ENCODE measurements at regions not wholly inside any gene's neighbourhood (a gene's known extent, or its start where the extent isn't known, plus 50 kb on each side); places are given as distances from the start of the nearest gene placed in this dataset.
"Not testable (repeated sequence)": the region's sequence is repeated elsewhere in the genome, so short reads cannot be mapped to it uniquely, and the experiment has no call there.

DNA sequence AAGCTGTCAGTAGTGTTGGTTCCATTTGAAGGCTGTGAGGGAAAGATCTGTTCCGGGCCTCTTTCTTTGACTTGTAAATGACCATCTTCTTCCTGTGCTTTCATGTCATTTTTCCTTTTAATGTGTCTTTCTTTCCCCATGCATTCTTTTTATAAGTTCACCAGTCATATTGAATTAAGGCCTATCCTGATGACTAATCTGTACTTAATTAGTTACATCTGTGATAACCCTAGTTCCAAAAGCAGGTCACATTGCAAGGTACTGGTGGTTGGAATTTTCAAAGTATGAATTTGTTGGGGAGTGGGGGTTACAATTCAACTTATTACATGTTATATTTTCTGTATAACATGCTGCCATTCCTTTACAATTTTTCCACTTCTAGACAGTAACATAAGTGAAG, 1642.1 kb upstream of the FLRT2 start:
- no peak for DNase-seq

DNA sequence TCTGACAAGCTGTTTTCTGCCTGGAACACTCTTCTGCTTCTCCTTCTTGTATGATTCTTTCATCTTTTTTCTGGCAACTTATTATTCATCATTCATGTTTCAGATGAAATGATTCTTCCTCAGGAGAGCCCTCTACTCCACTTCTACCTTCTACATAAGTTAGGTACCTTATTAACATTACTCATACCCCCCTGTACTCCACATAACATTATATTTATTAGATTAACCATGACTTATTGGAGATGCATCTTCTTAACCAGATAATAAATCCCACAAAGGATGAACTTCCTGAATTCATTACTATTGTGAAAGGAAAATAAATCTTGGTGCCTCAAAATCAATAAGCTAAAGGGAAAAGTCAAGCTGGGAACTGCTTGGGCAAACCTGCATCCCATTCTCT, 1636.5 kb upstream of the FLRT2 start:
- no peak for DNase-seq

DNA sequence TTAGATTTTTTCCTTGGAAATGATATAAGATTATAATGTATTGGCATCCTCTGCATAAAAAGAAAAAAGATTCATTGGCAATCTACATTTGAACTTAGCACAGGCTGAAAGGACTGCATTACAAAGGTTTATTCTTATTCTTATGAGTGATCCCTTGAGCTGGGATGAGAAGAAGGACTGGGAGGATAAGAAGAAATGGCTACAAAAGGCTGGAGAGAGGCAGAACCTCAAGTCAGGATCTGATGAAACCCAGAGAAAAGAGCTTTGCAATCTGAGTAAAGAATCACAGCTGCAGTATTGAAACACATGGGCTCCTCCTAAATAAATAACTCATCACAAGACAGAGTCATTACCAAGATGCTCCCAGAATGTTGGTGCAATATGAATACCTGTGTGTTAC, 1635.4 kb upstream of the FLRT2 start:
- DNase-seq: no peak

DNA sequence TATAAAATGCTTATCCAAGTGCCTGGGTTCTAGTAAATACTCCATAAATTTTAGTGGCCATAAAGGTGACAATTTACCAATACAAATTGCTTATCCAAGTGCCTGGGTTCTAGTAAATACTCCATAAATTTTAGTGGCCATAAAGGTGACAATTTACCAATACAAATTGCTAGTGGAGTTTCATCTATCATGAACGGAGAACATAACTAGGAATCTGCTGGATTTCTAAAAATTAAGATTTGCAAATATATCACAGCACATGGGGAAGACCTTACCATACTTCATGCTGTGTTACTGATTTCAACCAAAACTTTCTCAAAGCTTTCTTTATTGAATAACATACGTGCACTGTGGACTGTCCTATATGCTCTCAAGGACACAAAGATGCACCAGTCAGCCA, 1631.4 kb upstream of the FLRT2 start:
- DNase-seq: not testable (repeated sequence)

DNA sequence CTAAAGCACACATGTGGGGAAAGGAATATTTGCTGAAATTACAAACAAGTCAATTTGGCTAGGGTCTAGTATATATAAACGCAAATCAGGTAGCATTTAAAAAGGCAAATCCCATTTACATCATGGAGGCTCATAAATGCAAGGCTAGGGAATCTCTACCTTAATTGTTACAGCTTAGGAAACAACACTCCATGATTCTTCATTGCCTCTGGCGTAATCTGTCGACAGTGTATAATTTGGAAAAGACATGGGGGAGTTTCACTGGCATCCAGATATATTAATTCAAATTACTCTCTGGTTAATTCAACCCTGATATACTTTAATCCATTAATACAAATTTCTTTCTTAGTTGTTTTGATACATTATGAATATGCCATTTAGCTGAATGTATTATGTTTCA, 1630.2 kb upstream of the FLRT2 start:
- DNase-seq: no peak

DNA sequence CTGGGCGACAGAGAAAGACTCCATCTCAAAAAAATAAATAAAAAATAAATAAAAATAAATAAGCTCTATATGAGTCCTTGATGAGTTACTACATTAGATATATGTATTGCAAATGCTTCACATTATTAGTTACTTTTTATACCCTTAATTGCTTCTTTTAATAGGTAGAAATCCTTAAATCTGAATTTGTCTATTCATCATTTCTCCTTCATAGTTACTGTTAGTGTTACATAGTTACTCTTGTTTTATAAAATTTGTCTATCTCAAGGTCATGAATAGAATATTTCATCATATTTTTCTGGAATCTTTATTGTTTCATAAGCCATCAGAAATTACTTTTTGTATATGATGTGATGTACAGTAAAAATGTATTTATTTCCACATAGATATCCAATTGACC, 1624.8 kb upstream of the FLRT2 start:
- no peak for DNase-seq

DNA sequence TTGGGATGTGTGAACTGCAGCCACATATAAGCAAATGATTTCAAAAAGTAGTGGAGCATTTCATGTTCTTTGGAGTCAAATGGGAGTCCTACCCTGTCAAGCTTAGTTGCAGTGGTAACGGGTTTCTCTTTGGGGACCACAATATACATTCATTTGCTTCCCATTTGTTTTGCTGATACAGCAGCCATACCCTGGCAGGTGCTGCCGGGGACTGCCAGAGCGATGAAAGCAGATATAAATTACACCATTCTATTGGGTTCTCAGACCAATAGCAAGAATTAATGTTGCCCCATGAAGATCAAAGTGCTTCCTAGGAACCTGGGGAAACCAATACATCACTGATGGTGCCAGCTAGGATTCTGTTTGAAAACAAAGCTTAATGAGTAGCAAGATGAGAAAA, 1621.5 kb upstream of the FLRT2 start:
- no peak for DNase-seq

DNA sequence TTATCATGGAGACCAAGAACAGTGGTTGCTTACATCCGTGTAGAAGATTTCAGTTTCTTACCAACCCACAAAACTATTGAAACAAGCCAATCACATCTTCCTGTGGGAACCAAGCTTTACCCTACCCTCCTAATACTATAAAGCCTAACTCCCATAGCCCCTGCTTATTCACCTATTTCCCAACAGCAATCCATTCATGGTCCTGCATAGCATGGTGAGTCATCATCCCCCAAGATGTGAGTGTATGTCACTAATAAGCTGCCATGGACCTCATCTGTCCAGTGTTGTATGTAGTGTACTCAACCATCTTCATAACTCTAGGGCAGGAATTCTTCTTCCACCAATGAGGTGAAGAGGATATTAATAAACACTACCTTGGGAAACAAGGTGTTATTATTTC, 1620.4 kb upstream of the FLRT2 start:
- no peak for DNase-seq

DNA sequence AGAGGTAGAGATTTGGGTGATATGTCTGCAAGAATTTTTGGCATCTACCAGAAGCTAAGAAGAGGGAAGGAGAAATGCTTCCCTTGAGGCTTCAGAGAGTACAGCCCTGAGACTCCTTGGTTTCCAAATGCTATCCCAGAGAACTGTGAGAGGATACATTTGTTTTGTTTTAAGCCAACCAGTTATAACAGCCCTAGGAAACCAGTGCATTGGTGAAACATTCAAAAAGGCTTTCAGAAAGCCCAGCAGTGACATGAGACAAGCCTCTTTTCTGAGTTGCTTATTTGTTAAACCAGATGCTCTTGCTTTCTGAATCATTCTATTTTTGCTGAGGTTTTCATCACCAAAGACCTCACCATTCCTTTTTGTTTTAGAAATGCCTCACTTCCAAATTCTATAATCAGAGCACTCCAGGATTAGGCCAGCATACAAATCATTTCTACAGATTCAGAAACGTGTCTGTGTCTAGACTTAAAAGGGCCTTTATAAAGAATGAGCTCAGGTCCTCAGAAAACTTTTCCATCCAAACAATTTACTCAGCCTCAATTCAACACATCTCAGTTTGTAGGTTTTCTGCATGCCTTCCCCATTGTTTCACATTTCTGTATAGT, 1617.8 kb upstream of the FLRT2 start:
- DNase-seq: no peak

DNA sequence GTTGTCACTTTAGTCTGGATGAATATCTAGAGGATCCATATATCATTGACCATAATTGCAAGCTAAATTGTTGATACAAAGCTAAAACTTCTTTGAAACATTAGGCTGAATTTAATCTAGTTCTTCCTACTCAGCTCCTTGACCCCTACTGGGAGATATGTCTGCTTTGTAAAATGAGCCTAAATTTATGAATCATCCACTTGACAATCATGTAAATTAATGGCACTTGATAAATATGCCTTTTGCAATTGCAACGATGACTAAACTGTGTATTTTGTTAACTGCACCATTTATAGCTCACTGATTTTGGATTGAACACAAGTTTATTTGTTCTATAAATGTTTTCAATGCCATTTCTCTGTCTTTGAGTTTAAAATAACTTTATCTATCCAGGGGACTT, 1616.5 kb upstream of the FLRT2 start:
- no peak for DNase-seq

DNA sequence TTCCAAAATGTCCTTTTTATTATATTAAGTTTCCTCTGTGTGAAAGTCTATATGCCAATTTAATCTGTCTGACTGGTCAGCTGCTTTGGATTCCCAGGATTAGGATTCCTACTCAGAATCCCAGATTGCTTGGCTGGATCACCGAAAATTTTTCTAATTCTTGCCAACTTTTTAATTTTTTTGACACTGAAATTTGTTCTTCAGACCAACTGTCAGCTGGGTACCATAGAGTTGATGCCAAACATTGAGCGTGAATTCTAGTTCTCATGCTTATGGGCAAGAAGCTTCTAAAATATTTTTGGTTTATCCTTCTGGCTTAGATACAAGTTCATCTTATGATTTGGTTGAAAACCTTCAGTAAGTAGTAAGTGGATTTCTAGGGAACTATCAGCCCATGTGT, 1611.4 kb upstream of the FLRT2 start:
- no peak for DNase-seq

DNA sequence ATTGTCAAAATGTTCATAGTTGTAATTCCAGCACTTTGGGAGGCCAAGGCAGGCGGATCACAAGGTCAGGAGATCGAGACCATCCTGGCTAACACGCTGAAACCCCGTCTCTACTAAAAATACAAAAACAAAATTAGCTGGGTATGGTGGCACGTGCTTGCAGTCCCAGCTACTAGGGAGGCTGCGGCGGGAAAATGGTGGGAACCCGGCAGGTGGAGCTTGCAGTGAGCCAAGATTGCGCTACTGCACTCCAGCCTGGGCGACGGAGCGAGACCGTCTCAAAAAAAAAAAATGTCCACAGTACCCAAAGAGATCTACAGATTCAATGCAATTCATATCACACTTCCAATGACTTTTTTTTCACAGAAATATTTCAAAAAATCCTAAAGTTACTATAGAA, 1610.3 kb upstream of the FLRT2 start:
- not testable (repeated sequence) for DNase-seq

DNA sequence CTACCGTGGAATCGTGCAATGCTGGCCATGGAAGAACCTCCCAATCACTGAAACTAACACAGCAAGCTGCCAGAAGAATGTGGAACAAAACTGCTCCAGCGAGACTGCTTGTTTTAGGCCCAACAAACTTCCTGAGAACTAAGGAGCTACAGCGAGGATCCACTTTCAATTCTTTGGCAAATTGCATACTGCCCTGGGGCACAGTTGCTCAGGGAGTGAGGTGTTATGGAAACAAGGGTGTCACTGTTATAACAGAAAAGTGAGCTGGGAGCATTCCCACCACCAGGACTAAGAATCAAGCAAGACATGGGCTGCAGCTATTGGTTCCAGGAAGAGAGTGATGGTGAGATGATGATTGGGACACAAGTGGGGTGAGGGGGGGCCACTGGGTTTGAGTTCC, 1606.1 kb upstream of the FLRT2 start:
- DNase-seq: no peak

DNA sequence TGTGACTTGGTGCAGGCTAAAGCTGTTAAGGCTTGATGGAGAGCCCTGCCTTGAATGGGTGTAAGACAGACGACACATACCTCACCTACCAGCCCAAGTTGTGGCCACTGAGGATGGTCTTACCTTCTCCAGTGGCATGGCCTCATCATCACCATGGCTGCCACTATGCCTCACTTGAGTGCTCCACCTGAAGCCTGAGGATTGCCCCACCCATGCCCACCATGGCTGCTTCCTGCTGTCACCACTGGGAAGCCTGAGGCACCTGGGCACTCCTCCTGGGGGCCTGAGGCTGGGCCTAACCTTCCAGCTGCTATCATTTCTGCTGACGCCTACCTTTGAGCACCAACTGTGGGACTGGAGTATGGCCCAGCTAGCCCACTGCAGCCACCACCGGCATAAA, 1605.7 kb upstream of the FLRT2 start:
- no peak for DNase-seq

DNA sequence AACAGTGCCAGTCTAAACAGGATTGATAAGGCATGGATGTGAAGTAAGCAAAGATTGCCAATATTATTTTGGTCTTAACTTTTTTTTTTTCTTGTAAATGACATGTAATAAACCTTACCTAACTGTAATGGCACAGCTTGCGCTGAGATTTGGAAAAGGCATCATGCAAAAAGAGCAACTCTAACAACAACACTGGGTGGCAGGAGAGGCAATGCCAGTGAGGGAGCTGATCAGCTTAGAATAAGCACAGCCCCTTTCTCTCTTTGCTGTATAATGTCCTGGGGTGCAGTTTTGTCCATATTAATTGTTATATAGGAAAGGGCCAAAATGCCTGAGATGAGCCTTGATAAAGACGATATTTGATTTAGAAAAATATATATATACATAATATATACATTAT, 1589.7 kb upstream of the FLRT2 start:
- DNase-seq: no peak

DNA sequence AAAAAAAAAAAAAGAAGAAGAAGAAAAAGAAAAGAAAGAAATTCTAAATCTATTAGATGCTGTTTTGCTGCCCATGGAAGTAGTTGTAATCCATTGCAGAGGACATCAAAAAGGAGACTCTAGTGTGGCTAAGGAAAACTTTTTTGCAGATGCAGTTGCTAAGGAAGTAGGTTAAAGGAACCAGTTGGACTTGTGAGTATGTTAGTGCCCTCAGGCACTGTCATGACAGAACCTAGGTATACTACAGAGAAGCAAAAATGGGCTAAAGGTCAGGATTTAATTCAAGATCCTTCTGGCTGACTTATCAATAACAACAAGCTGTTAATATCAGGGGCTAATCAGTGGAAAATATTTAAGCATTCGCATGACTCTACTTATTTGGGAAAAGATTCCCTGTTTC, 1571.6 kb upstream of the FLRT2 start:
- DNase-seq: no peak

DNA sequence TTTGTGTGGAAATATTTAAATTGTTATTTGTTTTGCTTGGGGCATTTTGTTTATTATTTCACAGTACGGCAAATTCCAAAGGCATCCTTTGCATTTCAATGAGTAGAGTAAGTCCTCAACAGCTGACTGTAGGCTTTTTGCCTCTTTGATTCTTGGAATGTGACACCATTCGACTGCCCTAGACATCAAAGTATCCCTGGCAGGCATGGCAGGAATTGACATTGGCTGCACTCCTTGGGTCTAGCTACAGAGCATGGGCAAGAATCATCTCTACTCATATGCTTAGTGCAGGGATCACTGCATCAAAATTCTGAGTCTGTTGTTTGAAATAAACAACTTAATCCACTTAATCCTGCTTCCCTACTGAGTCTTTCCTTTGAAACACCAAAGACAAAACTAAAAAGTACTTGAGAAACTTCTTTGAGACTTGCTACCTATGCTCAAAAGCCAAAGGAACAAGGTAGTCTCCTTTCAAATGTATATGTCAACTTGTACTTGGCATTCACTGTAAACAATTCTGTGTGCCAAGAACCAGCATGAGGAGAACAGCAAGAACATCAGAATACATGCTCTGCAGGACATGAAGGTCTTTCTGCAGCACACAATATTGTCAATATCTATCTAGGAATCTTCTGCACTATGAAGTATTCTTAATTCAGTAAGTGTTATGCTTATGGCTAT, 1569.0 kb upstream of the FLRT2 start:
- DNase-seq: no peak

DNA sequence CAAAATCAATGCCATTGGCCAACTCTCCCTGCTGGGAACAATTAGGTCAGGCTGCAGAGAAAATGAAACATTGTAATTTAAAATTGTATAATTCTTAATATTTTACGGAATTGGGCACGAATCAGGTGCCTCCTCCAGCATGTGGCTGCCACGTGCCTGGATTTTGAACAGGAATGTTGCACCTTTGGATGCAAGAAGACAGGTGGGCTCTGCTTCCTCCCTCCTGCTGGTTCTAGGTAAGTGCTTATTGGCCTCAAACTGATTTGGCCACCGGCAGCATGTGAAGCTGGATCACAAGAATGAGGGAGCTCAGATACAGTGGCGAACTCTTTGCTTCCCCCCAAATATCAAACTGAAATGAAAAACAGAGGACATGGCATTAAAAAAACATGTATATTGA, 1559.9 kb upstream of the FLRT2 start:
- no peak for DNase-seq

DNA sequence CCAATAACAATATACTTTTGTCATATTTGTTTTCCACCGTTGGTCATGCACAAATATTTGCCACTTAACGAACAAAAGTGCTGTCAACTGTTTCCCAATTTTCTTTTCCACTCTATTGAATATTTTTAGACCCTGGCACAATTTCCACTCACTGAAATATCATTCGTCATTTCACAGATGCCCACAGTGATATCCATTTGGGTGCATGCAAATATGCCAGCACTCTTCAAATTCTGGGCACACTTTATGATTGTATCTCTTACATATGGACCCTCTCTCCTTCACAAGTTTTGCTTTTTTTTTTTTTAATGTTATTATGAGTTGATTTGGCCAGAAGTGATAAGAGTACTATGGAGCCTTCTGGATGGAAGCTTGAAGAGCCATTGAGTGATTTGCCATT, 1557.3 kb upstream of the FLRT2 start:
- no peak for DNase-seq

DNA sequence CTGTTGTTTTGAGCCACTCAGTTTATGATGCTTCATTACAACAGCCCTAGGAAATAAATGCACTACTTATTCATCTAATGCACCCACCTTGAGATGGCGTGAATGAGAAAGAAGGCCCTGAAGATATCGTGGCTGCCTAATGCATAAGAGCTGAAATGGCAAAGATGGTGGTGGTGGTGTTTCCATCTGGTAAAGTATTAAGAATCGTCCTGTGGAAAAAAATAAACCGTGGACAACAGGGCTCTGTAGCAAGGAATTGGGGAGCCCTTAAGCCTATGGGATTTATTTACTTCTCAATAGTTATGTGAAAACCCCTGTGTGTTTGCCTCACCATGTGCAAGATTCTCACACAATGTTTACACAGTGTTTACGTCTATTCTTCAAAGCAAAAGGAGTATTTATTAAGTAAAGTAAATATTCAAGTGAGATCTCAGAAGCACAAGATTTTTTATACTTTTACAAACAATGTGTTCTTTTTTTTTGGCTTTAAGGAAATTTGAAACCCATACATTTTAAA, 1555.2 kb upstream of the FLRT2 start:
- no peak for DNase-seq

DNA sequence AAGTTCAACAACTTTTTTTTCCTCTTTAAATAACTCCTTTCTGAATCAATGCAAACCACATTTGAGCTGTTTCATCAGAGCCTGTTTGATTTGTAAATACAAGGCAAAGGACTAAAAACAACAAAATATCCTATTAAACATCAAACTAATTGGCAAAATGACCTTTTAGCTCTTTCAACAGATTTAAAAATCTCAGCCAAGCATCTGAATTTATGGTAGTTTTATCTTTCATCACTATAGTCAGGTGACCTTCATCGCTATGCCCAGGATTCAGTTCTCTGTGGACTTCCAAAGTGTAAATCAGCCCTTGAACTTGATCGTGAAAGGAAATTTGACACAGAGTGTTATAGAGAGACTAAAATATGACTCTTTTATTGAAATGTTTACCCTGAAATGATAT, 1554.5 kb upstream of the FLRT2 start:
- DNase-seq: no peak

DNA sequence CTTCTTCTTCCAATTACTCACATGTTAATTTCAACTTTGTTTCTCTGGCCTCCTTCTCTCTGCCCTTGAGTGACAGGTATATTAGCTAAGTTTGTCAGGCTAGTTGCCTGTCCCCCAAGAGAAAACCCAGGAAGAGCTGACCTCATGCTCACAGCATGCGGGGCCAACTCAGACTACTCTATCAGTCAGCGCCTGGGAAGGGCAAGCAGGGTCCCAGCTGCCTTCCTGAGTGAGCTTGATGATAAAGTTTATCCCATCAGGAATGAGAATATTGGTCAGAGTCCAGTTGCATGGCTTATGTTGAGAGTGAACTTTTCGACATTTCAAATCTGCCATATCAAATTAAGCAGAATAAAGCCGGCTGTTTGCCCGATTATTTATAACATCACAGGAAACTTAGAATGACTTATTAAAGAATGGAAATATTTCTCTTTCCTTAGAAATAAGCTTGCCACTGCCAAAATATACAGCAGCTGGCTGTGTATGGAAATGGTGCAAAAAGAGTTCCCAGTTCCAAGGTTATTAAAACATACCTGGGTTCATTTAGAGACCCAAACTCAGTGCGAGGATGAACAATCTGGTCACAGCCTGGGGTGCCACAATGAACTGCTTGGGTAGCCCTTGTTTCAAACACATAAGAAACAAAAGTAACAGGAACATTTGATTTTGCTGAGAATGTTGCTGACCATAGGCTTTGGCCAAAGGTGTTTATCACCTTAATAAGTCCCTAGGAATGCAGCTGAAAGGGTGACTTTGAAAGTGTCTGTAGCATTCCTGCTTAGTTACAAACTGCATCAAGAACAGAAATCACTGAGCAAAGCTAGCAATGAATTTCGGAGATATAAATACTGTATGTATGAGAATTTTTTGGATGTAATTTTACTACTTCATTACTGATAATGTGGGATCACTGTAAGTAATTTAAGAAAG, 1553.8 kb upstream of the FLRT2 start:
- no peak for DNase-seq

DNA sequence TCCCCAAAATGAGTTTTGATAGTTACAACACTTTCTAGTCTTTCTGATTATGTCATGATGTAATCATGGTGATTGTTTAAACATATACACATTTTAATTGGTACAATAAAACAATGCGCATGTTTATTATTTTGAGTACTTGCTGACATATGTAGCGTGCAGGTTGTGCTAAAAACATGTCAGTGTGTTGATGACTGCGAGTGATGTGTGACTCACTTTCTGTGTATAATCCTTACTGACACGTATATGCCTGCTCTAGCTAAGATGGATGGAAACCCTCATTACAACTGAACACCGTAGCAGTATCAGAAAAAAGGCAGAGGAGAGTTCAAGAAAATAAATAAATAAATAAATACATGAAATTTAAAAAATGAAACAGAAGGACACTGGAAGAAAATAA, 1552.4 kb upstream of the FLRT2 start:
- DNase-seq: no peak

DNA sequence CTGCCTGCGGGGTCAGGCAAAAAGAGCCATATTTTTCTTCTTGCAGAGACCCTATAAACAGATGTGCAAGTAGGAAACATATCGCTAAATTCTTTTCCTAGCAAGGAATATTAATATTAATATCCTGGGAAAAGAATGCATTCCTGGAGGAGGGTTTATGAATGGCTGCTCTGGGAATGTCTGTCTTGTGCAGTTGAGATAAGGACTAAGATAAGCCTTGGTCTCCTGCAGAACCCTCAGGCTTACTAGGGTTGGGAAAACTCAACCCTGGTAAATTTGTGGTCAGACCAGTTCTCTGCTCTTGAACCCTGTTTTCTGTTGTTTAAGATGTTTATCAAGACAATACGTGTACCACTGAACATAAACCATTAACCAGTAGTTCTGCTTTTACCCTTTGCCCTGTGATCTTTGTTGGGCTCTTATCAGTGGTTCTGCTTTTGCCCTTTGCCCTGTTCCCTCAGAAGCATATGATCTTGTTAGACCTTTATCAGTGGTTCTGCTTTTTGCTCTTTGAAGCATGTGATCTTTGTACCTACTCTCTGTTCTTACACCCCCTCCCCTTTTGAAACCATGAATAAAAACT, 1548.2 kb upstream of the FLRT2 start:
- not testable (repeated sequence) for DNase-seq
